HG03159 (cell line): ENCODE measurements at regions not wholly inside any gene's neighbourhood (a gene's known extent, or its start where the extent isn't known, plus 50 kb on each side); places are given as distances from the start of the nearest gene placed in this dataset.

ENCODE experiments used
- ATAC-seq: cut with Tn5 transposase; IDR thresholded peaks from one replicate; pipeline ENCODE4 v1.9.1; 2021; ENCODE audit warnings: mild to moderate bottlenecking, moderate library complexity; ENCODE audit not compliant: unreplicated experiment

GRCh38 chr2:59077026-59077725 is 836.1 kb upstream of the FANCL start:
- no peak for ATAC-seq

- no peak for ATAC-seq
These were observed 835.0 kb upstream of the FANCL start for GRCh38 chr2:59076079-59076619.

- no peak for ATAC-seq
These were observed 832.9 kb upstream of the FANCL start for GRCh38 chr2:59074071-59074470.

DNA sequence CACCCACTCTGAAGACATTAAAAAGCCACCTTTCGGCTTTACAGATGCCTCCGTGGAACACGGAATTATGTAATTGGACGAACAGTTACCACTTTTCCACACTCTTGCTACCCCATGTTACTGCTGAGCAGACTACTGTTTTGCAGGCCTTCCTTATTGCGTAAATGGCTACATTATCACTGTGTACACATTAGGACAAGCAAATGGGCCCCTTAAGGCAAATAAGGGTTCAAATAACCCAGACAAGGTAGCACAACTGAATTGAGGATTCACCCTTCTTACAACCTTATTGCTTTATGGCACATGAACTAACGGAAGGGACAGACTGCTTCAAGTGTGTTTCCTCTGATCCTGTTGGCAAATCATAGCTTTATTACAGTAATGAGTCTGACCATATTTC is 832.2 kb upstream of the FANCL start:
- ATAC-seq = no peak

GRCh38 chr2:59068255-59068654 is 827.1 kb upstream of the FANCL start:
- ATAC-seq = no peak

GRCh38 chr2:59066787-59067399 is 825.8 kb upstream of the FANCL start:
- ATAC-seq = no peak

DNA sequence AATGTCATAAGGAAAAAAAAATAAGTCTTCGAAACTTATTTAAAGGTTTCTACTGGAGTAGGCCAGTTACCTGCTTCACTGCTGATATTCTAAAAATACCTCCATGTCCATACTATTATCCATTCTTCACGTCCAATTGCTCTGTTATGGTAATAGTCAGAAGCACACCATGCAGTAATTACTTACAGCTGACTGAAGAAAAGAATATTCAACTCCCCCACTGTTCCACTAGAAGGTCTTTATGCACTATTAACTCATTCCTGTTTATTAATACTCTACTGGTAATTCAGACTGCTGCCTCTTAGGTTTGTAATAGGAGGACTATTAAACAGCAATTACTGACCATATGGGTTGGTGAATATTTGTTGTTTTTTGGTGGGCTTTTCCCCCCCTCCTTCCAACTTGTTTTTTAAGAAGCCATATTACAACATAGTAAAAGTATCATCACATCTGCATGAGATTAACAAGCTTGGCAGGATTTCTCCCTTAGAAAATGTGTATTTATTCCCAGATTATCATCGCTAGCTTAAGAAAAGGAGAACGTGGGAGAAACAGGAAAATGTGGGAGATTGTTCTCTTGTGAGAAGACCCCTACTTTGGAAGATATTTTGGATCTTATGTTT is 806.4 kb upstream of the FANCL start:
- ATAC-seq = no peak

DNA sequence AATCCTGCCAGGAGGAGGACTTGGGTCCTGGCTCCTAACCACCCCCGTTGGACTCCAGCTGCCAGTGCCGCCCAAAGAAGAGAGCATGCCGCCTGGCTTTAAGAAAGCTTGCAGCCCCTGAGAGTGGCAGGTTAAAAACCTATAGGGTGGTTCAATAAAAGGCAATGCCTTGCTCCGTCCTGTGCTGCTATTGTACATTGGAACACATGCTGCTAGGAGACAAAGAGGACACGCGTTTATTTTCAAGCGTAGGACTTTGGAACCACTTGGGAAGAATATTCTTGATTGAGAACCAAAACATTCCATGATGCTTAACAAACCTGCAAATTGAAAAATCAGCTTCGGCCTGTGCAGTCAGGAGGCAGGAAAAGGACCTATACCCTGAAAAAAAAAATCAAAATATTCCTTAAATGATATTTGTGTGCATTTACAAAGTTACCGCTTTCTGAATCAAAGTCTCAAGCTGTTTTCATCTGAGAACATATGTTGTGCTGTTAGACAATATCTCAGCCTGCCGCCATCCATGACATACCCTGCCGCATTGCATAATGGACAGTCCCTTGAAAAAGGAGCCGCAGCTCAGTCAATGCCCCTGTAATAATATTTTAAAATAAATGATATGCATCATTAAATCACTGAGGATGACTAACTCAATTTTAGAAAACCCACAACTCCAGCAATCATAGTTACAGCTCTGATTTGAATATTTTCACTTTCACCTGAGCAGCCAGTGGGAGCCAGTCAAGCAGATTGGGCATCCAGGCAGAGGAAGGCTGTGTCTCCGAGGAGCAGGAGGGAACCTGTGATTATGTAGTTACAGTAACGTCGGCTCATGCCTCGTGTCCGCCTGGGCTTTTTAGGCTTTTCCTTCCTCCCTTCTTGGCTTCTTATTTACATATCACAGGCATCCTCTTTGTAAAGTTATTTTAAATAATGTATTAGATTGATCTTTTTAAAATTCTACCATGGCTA is 805.6 kb upstream of the FANCL start:
- no peak for ATAC-seq

- ATAC-seq = no peak
These were observed 803.6 kb upstream of the FANCL start for GRCh38 chr2:59044736-59045135.

DNA sequence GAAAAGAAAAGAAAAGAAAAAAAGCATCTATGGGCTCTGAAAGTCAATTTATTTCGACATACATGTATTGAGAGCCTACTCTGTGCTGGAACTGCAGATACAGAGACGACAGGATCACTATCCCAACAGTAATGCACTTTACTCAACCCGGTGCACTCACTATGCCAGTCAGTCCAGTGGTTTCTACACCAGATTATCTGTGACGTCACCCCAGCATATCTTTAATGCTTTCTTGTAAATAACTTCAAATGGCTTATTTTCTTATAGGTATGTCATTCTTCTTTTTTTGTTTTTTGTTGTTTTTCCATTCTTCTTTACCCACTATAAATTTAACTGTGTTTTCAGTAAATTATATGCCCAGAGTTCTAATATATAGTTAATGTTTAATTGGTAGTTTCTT is 800.0 kb upstream of the FANCL start:
- ATAC-seq = no peak

- no peak for ATAC-seq
These were observed 793.7 kb upstream of the FANCL start for GRCh38 chr2:59034837-59035236.

DNA sequence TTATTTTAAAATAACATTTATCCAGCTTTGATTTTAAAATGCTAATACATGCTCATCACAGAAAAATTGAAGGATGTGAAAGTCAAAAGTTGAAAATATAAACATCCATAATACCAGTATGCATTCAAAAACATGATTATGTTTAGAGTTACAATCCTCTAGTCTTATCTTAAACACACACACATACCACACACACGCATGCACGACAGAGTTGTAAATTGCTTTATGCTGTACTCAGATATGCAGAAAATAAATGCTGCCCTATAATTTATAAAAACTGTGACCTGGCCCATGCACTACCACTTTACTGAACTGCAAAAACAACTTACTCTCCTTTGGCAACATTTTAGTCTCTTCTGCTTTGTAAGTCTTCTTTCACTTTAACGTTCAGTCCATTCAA is 793.0 kb upstream of the FANCL start:
- ATAC-seq = no peak

DNA sequence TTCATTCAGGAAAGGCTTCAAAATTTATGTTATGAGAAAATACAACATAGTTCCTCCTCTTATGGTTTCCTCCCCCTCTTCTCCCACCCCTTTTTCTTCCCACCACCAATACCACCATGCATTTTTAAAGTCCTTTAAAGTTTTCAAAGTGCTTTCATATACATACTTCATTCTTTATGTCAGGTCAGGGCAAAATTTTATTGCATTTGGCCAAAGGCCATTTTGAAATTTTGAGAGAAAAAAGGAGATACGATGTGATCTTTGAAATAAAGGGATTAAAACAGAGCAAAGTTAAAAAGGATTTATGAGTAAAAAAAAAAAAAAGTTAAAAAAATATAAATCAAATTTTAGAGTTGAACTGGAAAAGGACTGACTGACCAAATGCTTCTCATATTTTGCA is 792.5 kb upstream of the FANCL start:
- no peak for ATAC-seq

DNA sequence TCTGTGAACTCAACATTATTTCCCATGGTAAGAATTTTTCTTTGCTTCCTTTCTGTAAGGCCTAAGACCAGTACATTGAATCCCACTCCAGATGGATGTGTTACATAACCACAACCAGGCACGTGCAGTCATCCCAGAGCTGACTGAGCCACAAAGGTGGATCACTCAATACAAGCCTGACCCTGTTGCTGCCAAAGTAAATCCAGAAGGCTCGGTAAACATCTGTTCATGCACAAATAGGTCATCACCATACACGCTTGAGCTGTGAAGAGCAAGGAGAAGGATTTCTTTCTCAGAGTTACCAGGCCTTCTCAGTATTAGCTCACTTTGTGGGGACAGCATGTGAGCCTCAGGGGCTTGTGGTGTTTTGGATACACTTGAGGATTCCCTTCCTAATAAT is 791.4 kb upstream of the FANCL start:
- no peak for ATAC-seq

GRCh38 chr2:59029058-59029457 is 787.9 kb upstream of the FANCL start:
- ATAC-seq = no peak

DNA sequence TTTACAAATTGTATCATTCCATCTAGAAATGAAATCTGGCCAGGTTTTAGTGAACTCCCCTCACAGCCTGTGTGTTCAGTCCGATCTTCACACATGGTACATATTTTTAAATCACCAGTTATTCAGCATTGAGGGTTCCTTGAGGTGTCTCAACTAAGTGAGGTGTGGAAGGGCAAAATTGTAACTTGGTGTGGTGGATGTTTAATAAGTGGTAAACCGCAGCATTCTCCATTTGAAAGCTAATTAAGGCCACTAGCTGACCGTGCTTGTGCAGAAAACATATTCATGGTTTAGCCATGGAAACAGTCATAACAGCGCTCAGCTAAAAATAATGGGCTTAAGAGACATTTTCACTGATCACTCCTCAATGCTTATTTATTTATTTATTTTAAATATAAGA is 786.2 kb upstream of the FANCL start:
- no peak for ATAC-seq

DNA sequence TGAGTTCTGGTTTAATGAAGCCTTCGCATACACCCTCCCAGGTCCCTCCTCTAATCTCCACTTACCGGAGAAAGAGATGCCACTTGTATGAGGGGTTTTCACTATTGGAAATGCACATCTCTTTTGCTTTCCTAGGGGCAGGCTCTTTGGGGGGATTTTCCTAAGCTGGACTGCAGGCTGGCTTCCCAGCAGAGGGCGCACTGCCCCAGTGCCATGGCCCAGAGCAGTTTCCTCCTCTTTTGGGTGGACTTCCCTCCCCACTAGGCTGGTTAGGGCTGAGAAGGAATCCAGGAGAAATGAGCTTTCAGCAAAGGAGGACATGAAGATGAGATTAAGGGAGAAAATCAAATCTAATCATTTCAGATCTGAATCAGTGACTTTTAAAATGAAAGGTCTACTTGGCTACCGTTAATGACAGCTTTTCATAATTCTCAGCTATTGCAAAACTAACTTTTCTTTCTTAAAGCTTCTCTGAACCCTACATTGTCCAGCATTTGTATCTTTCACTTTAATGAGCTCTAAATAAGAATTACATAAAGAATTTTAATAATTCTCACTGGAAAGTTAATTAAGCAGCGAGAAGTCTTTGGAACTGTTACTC is 784.1 kb upstream of the FANCL start:
- ATAC-seq = peak; percentile 80

- no peak for ATAC-seq
These were observed 780.7 kb upstream of the FANCL start for GRCh38 chr2:59021786-59022185.

DNA sequence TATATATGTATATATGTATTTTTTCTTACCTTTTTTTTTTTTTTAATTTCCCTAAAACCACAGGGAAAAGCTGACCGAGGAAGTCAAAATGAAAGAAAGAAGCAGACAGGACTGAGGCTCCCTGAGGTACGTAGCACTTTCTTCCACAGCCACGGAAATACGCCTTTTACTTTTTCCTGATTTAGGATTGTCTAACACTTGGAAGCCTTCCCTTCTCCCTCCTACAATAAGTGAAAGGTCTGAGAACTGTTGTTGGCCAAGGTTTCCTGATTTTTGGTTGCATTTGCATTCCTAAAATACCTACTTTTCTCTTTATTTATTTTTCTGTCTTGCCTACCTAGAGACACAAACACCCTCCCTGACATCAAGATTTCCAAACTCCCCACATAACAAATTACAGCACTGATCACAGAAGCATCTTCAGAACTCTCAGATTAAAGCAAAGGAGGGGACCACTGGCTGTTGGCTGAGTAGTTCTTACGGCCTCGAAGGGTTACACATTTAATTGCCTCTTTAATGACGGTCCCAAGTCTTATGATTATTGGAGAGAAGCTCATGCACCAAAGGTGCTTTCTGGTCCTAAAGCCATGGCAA is 778.5 kb upstream of the FANCL start:
- ATAC-seq = no peak

GRCh38 chr2:59018737-59019136 is 777.6 kb upstream of the FANCL start:
- ATAC-seq = no peak
